HL-60/S4 (cell line): ENCODE measurements at regions not wholly inside any gene's neighbourhood (a gene's known extent, or its start where the extent isn't known, plus 50 kb on each side); places are given as distances from the start of the nearest gene placed in this dataset.
"Not testable (repeated sequence)": the region's sequence is repeated elsewhere in the genome, so short reads cannot be mapped to it uniquely, and the experiment has no call there.

Experiments used
- in situ Hi-C: fragments of 300-500 bp; cut with MboI; formaldehyde crosslinking; loops from 2 replicates; pipeline ENCODE4 v1.14.3; 2022; ENCODE audit warnings: low sequenced_read_pairs

DNA sequence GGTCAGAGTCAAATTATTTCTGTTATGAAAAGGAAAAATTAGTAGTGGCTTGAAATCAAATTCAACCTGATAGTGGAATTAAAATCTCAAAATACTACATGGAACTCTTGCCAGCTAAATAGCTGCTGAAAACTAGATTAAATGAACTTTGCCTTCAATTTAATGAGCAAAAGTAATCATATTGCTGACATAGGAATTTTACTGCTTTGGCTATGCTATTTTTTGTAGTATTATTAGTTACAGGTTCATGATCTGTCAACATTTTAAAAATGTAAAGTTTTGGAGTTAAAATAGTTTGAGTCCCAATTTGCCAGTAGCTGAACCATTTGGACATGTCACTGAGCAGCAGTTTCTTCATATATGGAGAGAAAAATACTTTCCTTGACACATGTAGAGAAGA is 81.4 kb downstream of the RERGL start:
- in situ Hi-C loops: no loop called here

DNA sequence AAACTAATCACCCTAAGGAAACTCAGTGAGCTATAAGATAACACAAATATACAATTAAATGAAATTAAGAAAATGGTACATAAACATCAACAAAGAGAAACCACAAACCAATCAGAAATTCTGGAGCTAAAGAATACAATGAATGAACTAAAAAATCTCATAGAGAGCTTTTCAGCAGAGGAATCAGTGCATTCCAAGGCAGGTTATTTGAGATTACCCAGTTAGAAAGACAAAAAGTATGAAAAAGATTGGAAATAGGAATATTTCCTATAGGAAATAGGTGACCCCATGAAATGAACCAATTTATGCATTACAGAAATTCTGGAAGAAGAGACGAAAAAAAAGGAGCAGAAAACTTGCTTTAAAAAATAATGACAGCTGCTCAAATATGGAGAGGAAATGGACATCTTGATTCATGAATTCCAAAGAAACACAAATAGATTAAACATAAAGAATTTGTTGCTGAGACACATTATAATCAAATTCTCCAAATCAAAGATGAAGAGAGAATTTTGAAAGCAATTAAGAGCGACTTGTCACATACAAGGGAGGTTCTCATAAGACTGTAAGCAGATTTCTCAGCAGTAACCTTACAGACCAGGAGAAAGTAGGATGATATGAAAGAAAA is 90.7 kb downstream of the RERGL start:
- in situ Hi-C loops: no loop called here

DNA sequence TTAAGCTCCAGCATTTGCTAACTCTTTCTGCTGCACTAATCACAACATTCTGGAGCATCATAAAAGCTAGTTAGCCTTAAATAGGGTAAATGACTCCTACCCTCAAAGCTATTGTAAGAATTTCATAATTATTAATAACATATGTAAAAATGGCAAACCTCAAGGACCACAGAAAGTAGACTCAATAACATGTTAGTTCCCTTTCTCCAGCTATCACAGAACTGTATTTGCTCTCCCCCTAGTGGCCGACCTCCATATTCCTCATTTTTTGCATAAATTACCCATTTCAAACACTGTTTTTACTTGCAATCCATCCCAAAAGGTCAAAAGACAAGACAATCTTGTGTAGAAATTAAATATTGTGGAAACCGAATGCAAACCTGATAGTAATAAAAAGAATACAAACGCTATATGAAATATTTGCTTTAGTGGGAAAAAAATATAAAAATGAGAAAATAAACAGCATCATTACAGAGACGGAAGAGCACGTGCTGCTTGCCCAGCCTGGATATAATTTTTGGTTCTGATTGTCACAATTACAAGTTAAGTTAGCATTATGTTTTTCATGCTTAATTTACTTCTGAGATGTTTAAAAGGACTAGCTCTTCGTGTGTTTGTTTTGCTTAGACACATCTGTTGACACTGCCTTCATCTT is 97.9 kb downstream of the RERGL start:
- in situ Hi-C loops: no loop called here

DNA sequence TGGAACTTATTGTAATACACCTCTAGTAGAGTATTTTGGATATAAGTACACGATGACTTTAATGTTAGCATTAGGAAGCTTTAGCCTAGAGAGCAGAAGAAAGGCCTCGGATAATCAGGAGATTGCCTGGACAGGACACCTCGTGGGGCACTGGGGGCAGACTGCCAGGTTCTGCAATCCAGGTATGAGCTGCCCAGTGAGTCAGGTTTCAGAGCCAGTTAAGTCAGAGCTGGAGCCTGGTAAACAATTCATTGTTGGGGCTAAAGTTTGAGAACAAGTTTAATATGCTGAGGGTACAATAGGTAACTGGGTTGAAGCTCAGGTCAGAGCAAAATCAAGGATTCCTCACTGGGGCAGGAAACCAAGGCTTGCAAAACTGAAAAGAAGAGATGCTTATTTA is 107.4 kb downstream of the RERGL start:
- in situ Hi-C loops: no loop called here

DNA sequence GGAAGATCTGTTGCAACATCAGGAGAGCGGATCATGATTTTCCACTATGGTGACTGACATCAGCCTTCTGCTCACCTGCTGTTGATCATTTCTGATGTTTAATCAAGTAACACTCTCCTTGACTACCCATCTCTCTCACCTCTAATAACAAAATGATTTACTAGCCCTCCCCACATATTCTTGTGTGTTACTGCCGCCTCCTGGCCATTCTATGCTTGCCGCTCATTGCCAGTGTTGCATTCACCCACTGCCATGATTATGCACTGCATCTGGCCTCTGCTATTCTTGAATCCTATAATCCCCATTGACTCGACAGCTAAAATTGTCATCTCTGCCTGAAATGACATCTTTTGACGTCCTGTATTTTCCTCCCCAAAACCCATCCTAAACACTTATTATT is 113.8 kb downstream of the RERGL start:
- in situ Hi-C loops: no loop called here

DNA sequence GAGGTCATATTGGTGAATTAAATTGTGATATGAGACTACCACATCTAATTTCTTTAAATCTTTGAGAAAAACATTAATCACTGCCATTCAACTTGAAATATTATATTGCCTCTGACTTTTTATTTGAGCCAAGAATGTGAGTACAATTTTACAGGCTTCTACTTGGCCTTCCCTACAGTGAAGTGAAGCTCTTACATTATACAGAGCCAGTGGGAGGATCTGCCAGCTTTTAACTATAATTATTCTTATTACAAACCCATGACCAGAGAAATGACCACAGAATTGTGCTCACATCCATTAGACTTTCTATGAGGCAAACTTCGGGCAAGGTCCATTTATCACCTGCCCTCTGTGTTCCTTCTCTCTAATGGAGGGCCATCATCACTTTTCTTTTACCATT is 114.2 kb downstream of the RERGL start:
- in situ Hi-C loops: no loop called here

DNA sequence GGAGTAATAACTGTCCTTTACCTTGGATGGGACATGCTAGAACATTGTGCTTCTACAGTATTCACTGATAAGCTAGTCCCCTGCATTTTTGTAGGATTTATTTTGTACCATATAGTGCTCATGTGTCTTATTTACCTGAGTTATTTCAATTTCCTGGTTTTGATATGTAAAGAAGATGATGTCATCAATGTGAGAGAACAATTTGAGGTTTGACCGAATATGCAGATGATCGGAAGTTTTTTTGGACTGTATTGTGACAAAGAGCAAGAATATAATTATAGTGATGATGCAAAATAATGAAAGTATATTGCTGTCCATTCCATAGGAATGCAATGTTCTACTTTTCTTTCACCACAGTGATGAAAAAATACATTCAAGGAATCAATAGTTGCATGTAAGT is 114.8 kb downstream of the RERGL start:
- in situ Hi-C loops: no loop called here

DNA sequence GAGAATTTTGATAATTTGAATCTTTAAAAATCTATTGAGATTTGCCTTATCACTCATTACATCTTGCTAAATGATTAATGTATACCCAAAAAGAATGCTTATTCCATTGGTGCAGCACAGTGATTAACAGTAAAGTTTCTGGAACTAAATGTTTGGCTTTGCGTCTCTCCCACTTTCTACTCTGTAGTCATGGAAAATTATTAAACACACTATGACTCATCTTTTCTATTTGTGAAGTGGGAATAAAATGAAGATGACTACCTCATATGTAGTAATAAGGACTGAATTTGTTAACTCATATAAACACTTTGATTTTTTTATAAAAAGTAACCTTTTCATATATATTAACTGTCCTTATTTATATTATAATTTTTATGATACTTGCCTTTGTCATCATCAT is 118.1 kb downstream of the RERGL start:
- in situ Hi-C loops: no loop called here

DNA sequence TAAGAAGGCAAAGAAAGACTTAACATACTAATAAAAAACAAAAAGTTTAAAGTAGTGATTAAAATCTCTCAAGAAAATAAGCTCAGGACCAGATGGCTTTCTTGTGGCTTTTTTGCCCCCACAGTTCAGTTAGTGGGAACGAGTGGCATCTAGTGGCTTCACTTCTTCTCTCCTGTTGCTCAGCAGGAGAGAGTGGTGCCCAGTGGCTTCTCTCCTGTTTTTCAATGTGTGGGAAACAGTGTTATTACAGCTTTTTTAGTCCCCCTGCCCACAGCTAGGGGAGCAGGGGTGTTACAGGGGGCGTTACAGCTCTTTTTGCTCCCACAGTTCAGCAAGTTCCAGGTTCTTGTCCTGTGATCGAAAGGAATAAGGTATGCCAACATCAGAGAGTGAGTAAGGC is 135.2 kb downstream of the RERGL start:
- in situ Hi-C loops: no loop called here

DNA sequence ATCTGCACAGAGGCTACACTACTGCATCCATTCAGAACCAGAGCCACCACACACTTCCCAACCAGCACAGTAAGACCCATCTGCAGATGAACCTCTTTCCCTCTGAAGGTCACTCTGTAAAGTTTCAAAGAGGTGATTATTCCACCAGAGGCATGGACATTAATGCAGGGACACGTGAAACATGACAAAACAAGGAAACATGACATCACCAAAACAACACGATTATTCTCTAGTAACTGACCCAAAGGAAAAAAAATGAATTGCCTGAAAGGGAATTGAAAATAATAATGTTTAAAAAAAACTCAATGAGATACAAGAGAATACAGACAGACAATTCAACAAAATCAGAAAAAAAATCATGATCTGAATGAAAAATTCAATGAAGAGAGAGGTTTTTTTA is 139.1 kb downstream of the RERGL start:
- in situ Hi-C loops: no loop called here

DNA sequence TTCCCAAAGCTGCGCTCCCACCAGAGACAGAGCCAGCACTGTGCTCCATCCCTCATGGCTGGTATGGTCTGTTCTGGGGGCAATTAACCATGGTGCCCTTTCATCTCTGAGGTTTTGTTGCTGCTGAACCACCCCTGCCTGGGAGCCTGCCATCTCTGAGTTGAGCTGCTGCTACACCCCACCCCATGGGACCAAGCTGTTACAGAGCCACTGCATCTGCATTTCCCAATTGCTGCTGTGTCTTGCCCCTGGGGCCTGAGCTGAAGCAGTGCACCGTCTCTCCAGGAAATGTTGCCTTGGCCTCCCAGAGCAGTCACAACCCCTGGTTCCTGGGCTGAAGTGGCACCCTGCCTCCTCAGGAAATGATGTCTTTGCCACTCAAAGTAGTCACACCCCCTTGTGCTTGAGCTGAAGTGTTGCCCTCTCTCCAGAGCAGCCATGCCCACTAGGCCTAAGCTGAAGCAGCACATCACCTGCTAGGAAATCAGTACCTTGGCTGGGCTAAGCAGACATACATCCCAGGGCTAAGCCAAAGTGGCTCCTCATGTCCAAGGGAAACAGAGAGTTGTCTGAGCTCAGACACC is 140.3 kb downstream of the RERGL start:
- in situ Hi-C loops: no loop called here

DNA sequence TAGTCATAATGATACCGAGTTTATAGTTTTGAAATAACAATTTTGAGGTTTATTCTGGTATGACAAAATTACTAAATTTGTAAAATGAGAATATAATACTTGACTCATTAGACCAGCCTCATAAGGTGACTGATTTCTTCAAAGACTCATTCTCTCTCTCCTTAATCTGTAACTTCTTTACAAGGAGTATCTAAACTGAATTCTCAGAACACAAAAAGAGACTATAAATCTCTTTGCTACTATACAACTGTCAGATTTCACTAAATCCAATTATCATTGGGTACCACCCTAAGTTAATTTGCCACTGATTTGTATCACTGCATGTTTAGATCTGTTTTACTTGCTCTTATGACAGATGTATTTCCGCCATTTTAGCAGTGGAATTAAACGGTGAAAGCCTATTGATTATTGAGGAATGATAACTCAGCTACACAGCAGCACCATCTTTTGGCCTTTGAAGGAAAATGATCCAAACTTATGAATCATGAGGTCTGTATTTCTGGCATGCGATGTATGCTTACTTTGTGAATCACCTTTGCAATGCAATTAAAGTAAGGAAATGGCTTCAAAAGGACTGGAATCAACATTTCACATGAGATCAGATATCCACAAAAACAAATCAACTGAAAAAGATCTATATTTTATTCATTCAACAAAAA is 161.2 kb downstream of the RERGL start:
- in situ Hi-C loops: no loop called here

DNA sequence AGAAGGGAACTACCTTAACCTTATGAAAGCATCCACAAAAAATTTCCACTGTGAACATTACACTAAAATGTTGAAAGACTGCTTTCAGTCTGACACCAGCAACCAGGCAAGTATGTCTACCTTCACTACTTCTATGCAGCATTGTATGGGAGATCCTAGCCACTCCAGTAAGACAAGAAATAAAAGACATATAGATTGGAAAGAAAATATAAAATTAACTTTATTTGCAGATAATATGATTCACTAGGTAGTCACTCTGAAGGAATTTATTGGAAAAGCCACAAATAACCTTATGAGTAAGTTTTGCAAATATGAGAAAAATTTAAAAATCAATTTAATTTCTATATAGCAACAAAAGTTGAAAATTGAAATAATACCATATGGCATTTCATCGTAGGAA is 172.0 kb downstream of the RERGL start:
- in situ Hi-C loops: no loop called here

DNA sequence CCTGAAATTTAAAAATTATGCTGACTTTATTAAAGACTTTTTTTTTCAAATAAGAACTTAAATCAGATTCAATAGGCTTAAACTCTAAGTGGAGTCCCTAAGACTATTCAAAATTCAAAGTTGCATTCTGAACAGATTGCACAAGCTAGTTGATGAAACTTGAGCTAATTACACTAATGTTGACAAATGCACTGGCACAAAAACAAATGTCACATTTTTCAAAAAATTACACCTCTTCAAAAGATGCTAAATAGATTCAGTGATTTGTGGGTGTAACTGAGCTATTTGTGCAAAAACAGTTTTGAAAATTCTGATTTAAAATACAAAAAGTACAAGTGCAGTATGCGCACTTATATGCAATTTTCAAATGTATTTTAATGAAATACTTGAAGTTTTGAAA is 205.4 kb downstream of the RERGL start:
- in situ Hi-C loops: no loop called here

DNA sequence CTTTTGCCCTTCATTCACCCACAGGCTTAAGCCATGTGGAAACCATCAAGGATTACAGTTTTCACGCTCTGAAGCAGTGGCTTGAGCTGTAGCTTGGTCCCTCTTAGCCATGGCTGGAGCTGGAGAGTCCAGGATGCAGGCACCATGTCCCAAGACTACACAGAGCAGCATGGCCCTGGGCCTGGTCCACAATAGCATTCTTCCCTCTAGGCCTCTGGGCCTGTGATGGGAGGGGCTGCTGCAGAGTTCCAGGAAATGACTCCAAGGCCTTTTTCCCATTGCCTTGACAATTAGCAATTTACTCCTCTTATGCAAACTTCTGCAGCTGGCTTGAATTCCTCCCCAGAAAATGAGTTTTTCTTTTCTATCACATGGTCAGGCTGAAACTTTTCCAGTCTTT is 211.3 kb downstream of the RERGL start:
- in situ Hi-C loops: no loop called here

DNA sequence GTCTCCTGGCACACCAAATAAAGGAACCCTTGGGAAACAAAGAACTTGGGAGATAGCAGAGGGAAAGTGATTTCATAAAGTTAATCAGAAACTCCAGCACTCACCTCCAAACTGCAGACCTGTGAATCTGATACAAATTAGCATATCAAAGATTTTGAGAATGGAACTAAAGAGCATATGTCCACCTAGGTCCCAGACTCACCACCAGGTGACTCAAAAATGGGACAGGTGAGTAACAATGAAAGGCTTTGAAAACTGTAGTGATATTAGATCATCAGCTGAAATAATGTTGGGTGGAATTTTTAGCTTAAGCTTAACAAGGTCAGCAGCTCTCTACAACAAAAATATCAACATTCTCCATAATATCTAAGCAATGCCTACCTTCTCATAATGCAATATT is 214.8 kb downstream of the RERGL start:
- in situ Hi-C loops: no loop called here

DNA sequence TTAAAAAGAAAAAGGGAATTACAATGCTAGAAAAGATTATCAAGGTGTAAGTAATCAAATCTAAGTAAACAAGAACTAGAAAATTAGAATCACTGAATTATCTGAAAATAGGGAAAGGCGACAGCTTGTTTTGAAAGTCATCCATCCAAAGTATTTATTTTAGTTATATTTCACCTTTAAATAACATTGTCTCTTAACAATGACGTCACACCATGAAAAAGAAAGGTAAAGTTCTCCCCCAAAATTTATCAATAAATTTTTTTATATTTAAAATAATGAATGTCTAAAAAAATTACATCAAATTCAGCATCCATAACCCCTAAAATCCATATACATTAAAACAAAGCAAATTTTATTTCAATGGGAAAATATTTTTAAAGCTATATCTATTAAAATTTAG is 223.2 kb downstream of the RERGL start:
- in situ Hi-C loops: loop anchor here (10.0 kb wide), 1 partner anchor 92 kb away; no protein-coding TSS in a partner anchor

DNA sequence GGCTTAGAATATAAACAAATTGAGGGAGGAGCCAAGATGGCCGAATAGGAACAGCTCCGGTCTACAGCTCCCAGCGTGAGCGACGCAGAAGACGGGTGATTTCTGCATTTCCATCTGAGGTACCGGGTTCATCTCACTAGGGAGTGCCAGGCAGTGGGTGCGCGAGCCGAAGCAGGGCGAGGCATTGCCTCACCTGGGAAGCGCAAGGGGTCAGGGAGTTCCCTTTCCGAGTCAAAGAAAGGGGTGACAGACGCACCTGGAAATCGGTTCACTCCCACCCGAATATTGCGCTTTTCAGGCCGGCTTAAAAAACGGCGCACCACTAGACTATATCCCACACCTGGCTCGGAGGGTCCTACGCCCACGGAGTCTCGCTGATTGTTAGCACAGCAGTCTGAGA is 234.4 kb downstream of the RERGL start:
- in situ Hi-C loops: not testable (repeated sequence)

DNA sequence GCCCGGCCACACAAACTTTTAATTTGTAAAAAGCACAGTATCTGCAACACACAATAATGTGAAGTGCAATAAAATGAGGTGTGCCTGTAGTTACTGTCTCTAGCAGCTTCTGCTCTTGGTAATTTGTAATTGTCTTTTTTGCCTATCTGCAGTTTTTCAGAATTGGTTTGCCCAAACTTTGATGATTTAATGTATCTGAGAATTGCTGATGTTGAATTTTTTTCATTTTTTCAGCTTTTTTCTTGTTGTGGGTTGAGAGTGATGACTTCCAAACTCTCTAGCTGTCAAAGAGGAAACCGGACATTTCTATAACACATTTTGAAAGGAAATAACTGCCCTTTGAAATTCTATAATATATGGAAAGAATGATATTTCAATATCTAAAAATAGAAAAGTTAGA is 236.9 kb downstream of the RERGL start:
- in situ Hi-C loops: no loop called here

DNA sequence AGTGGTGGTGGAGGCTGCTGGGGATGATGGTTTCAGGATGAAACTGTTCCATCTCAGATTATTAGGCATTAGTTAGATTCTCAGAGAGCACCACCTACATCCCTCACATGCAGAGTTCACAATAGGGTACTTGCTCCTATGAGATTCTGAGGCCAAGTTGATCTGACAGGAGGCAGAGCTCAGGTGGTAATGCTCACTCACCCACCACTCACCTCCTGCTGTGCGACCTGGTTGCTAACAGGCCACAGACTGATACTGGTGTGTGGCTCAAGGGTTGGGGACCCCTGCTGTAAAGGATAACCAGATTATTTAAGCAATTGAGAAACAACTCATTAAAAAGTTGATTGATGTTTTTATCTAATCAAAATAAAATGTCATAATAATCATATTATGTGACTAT is 248.5 kb downstream of the RERGL start:
- in situ Hi-C loops: no loop called here

DNA sequence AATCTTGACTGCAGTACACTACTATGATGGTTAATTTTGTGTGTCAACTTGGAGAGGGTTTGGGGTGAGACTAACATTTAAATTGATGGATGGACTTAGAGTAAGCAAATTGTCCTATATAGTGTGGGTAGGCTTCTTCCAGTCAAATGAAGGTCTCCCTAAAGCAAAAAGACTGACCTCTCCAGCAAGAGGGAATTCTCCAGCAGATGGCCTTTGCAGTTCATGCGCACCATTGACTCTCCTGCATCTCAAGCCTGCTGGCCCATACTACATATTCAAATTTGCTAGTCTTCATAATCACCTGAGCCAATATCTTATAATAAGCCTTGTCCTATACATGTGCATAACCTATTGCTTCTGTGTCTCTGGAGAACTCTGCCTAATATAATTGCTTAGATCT is 260.2 kb downstream of the RERGL start:
- in situ Hi-C loops: no loop called here

DNA sequence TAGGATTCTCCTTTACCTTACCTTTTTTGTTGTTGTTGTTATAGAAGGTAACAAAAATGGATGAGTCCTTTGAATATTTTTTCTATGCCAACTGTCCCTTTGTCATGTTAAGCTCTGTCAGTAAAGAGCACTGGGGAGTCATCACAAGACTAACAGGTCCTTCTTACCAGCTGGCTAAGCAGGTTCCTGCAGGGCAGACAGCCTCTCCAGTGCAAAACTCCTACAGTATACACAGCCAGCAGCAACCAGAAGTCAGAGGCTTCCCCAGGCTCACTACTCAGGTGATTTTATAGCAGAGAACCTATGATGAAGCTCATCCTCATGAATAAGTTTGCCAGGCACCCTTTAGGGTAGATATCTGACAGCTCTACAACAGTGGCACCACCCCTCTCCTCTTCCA is 271.1 kb downstream of the RERGL start:
- in situ Hi-C loops: no loop called here
